Neuronal stem cell (in vitro differentiated cells): ENCODE measurements at regions not wholly inside any gene's neighbourhood (a gene's known extent, or its start where the extent isn't known, plus 50 kb on each side); places are given as distances from the start of the nearest gene placed in this dataset.

Source experiments
- DNase-seq: peaks from one replicate; pipeline ENCODE4 v3.0.0-alpha.2; 2013; ENCODE audit warnings: low spot score
- H2AFZ ChIP-seq: one replicate; pipeline ENCODE4 v1.6.1; 2013; ENCODE audit warnings: mild to moderate bottlenecking, low read length, inconsistent platforms
- H2AK5ac ChIP-seq: 2 replicates; pipeline ENCODE4 v1.6.1; 2013; ENCODE audit warnings: low read depth, mild to moderate bottlenecking, inconsistent platforms, low read length, moderate library complexity, mixed read lengths
- H2BK120ac ChIP-seq: 2 replicates; pipeline ENCODE4 v1.6.1; 2013; ENCODE audit warnings: low read depth, mild to moderate bottlenecking, inconsistent platforms, low read length, moderate library complexity, mixed read lengths
- H2BK12ac ChIP-seq: one replicate; pipeline ENCODE4 v1.6.1; 2013; ENCODE audit warnings: low read length, inconsistent platforms
- H2BK15ac ChIP-seq: 2 replicates; pipeline ENCODE4 v1.6.1; 2013; ENCODE audit warnings: mild to moderate bottlenecking, low read length, inconsistent platforms, mixed read lengths
- H2BK5ac ChIP-seq: one replicate; pipeline ENCODE4 v1.6.1; 2013; ENCODE audit warnings: inconsistent platforms, mild to moderate bottlenecking, low read length, moderate library complexity
- H3K14ac ChIP-seq: one replicate; pipeline ENCODE4 v1.6.1; 2013; ENCODE audit warnings: low read length, inconsistent platforms
- H3K18ac ChIP-seq: 2 replicates; pipeline ENCODE4 v1.6.1; 2013; ENCODE audit warnings: low read length, inconsistent platforms
- H3K23ac ChIP-seq: 2 replicates; pipeline ENCODE4 v1.6.1; 2013; ENCODE audit warnings: low read depth, mild to moderate bottlenecking, mixed read lengths, low read length, inconsistent platforms; ENCODE audit not compliant: poor library complexity
- H3K27ac ChIP-seq: replicated peaks from 3 replicates; pipeline ENCODE4 v1.5.1; 2013; ENCODE audit warnings: low read length, inconsistent platforms
- H3K27me3 ChIP-seq, 3 experiments: 2 replicates each; pipeline ENCODE4 v1.6.1; 2013; ENCODE audit warnings: low read length in 3 of 3, mild to moderate bottlenecking in 2 of 3, inconsistent platforms in 1 of 3, low read depth in 1 of 3, mixed read lengths in 1 of 3, moderate library complexity in 1 of 3; ENCODE audit not compliant: control insufficient read depth in 3 of 3, insufficient read depth in 3 of 3
- H3K36me3 ChIP-seq, 2 donors: replicated peaks in 1 of 2; 2 replicates each; pipeline ENCODE4 v1.6.1; 2013; ENCODE audit warnings: low read length in 2 of 2; ENCODE audit not compliant: control insufficient read depth in 2 of 2, insufficient read depth in 2 of 2
- H3K4ac ChIP-seq: 2 replicates; pipeline ENCODE4 v1.6.1; 2013; ENCODE audit warnings: inconsistent platforms, mild to moderate bottlenecking, low read length, moderate library complexity
- H3K4me1 ChIP-seq, 2 donors: 1 replicate in 1 of 2; 2 replicates in 1 of 2; pipeline ENCODE4 v1.6.1; 2013; ENCODE audit warnings: low read length in 2 of 2, low read depth in 1 of 2; ENCODE audit not compliant: control insufficient read depth in 2 of 2, insufficient read depth in 1 of 2
- H3K4me2 ChIP-seq: one replicate; pipeline ENCODE4 v1.6.1; 2013; ENCODE audit warnings: mild to moderate bottlenecking, low read length, inconsistent platforms; ENCODE audit not compliant: insufficient read depth, poor library complexity, severe bottlenecking
- H3K4me3 ChIP-seq, 2 donors: 2 replicates each; pipeline ENCODE4 v1.5.1; 2013; ENCODE audit warnings: low read length in 2 of 2, mild to moderate bottlenecking in 2 of 2, inconsistent platforms in 1 of 2, moderate library complexity in 1 of 2
- H3K79me1 ChIP-seq: one replicate; pipeline ENCODE4 v1.6.1; 2013; ENCODE audit warnings: low read depth, mild to moderate bottlenecking, inconsistent platforms, low read length, moderate library complexity
- H3K9ac ChIP-seq: one replicate; pipeline ENCODE4 v1.6.1; 2013; ENCODE audit warnings: mild to moderate bottlenecking, low read depth, low read length, inconsistent platforms; ENCODE audit not compliant: poor library complexity
- H3K9me3 ChIP-seq, 2 donors: replicated peaks in 1 of 2; 2 replicates each; pipeline versions ENCODE3 to v1.6.1; 2013; ENCODE audit warnings: low read length in 2 of 2, mild to moderate bottlenecking in 2 of 2, inconsistent platforms in 1 of 2, low read depth in 1 of 2, mixed read lengths in 1 of 2, moderate library complexity in 1 of 2; ENCODE audit not compliant: control insufficient read depth in 2 of 2, insufficient read depth in 1 of 2
- H4K8ac ChIP-seq: one replicate; pipeline ENCODE4 v1.6.1; 2013; ENCODE audit warnings: low read depth, mild to moderate bottlenecking, inconsistent platforms, low read length, moderate library complexity
- H4K91ac ChIP-seq: one replicate; pipeline ENCODE4 v1.6.1; 2013; ENCODE audit warnings: low read length, low read depth, mild to moderate bottlenecking, inconsistent platforms; ENCODE audit not compliant: poor library complexity
- WGBS, 2 donors: extraction: QIAGEN DNeasy Blood & Tissue Kit; methylation state at CpG; one replicate each; pipeline ENCODE4 v1.1.7; 2013; ENCODE audit warnings: missing lambda C conversion rate in 2 of 2, mixed read lengths in 1 of 2; ENCODE audit not compliant: insufficient read length in 2 of 2, insufficient replicate concordance in 1 of 2; ENCODE audit errors: extremely low coverage in 2 of 2; 5-methylcytosine and 5-hydroxymethylcytosine counted together

- Histone ChIP-seq H3K18ac (no peak overlapping the region), H3K36me3 (no peaks in the 10 kb centered on the region), H2AK5ac (no peak overlapping the region), H2BK12ac (no peak overlapping the region), H3K27ac (no peak overlapping the region), H3K4ac (no peak overlapping the region), H4K91ac (no peak overlapping the region), H2BK5ac (no peak overlapping the region), H2AFZ (no peak overlapping the region), H3K9me3 (peaks cover 0 to 3% of the 10 kb centered on the region in 2 donors), H3K79me1 (no peaks in the 10 kb centered on the region), H3K4me2 (no peak overlapping the region), H4K8ac (no peak overlapping the region), H3K4me1 (no peaks in the 10 kb centered on the region), H3K9ac (no peak overlapping the region), H3K27me3 (no peaks in the 10 kb centered on the region), H3K23ac (no peak overlapping the region), H3K4me3 (no peak overlapping the region), H2BK15ac (no peak overlapping the region), H3K14ac (no peak overlapping the region), H2BK120ac (no peak overlapping the region)
- no peak for DNase-seq
- no CpG with 5 or more reads among the region's 6 CpGs for WGBS, 2 donors
Observed at GRCh38 chr5:5585751-5586341, 163.4 kb downstream of the ICE1 start.

GRCh38 chr5:5584751-5585150 lies 162.3 kb downstream of the ICE1 start:
- Histone ChIP-seq H2BK12ac (no peak overlapping the region), H2AFZ (no peak overlapping the region), H3K4me1 (no peaks in the 10 kb centered on the region), H3K9ac (no peak overlapping the region), H4K91ac (no peak overlapping the region), H3K4me2 (no peak overlapping the region), H3K18ac (no peak overlapping the region), H3K27ac (no peak overlapping the region), H3K4me3 (no peak overlapping the region), H4K8ac (no peak overlapping the region), H3K14ac (no peak overlapping the region), H3K79me1 (no peaks in the 10 kb centered on the region), H2BK5ac (no peak overlapping the region), H2AK5ac (no peak overlapping the region), H3K23ac (no peak overlapping the region), H3K36me3 (no peaks in the 10 kb centered on the region), H2BK15ac (no peak overlapping the region), H3K9me3 (peaks cover 0 to 3% of the 10 kb centered on the region in 2 donors), H3K4ac (no peak overlapping the region), H2BK120ac (no peak overlapping the region), H3K27me3 (no peaks in the 10 kb centered on the region)
- DNase-seq: no peak
- WGBS, 2 donors: no CpG with 5 or more reads among the region's 4 CpGs

- no peak overlapping the region for H4K91ac ChIP-seq
- no peak overlapping the region for H2BK5ac ChIP-seq
- no CpG with 5 or more reads among the region's 3 CpGs for WGBS, 2 donors
- no peak overlapping the region for H3K9ac ChIP-seq
- no peak overlapping the region for H2AK5ac ChIP-seq
- H2BK120ac ChIP-seq: no peak overlapping the region
- no peak overlapping the region for H2AFZ ChIP-seq
- no peak overlapping the region for H3K23ac ChIP-seq
- no peak overlapping the region for H3K14ac ChIP-seq
- no peak overlapping the region for H2BK12ac ChIP-seq
- no peaks in the 10 kb centered on the region for H3K36me3 ChIP-seq
- H3K4me1 ChIP-seq: no peaks in the 10 kb centered on the region
- peaks cover 0 to 3% of the 10 kb centered on the region in 2 donors for H3K9me3 ChIP-seq
- no peaks in the 10 kb centered on the region for H3K79me1 ChIP-seq
- no peak overlapping the region for H4K8ac ChIP-seq
- no peak for DNase-seq
- H3K4me2 ChIP-seq: no peak overlapping the region
- no peak overlapping the region for H3K4me3 ChIP-seq
- H3K4ac ChIP-seq: no peak overlapping the region
- H3K27me3 ChIP-seq: no peaks in the 10 kb centered on the region
- no peak overlapping the region for H2BK15ac ChIP-seq
- H3K27ac ChIP-seq: no peak overlapping the region
- no peak overlapping the region for H3K18ac ChIP-seq
Observed at GRCh38 chr5:5584236-5584745, 161.8 kb downstream of the ICE1 start.

- Histone ChIP-seq H3K4me1 (no peaks in the 10 kb centered on the region), H2BK5ac (no peak overlapping the region), H3K18ac (no peak overlapping the region), H3K27me3 (no peaks in the 10 kb centered on the region), H3K36me3 (no peaks in the 10 kb centered on the region), H2AFZ (no peak overlapping the region), H2AK5ac (no peak overlapping the region), H3K27ac (no peak overlapping the region), H3K23ac (no peak overlapping the region), H3K9ac (no peak overlapping the region), H2BK12ac (no peak overlapping the region), H2BK15ac (no peak overlapping the region), H3K79me1 (no peaks in the 10 kb centered on the region), H3K4me2 (no peak overlapping the region), H4K8ac (no peak overlapping the region), H3K14ac (no peak overlapping the region), H3K9me3 (peaks cover 0 to 3% of the 10 kb centered on the region in 2 donors), H2BK120ac (no peak overlapping the region), H3K4me3 (no peak overlapping the region), H3K4ac (no peak overlapping the region), H4K91ac (no peak overlapping the region)
- no CpG with 5 or more reads among the region's 5 CpGs for WGBS, 2 donors
- DNase-seq: no peak
Observed at GRCh38 chr5:5583832-5584231, 161.4 kb downstream of the ICE1 start.
